Stimulated activated CD4-positive, alpha-beta T cell treated with anti-CD3 and anti-CD28 coated beads, Interleukin-12 subunit alpha, Interleukin-12 subunit beta, amount 100 ng/mL, for 24 hours (primary cell): ENCODE measurements at regions not wholly inside any gene's neighbourhood (a gene's known extent, or its start where the extent isn't known, plus 50 kb on each side); places are given as distances from the start of the nearest gene placed in this dataset.

Source experiments
- DNase-seq, 2 experiments: peaks; one replicate each; pipeline ENCODE4 v3.0.0-alpha.2; 2020; ENCODE audit warnings: low read depth in 2 of 2

DNA sequence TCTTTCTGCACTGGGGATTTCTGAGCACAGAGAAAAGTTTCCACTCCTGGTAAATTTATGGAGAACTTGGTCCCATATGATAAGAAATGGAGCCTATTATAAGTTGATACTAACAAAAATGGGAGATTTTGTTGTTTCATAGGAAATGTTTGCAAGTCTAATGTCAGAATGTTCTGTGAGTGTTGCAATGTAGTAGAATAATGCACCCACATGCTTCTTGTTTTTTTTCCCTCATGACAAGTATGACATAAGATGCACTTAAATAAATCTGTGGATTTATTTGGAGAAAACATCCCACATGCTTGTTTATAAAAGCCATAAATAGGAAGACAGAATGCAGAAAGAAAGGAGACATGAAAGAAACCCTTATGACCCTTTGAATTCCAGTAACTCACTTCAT is 50.8 kb upstream of the KCNJ6 start:
- no peak for DNase-seq

DNA sequence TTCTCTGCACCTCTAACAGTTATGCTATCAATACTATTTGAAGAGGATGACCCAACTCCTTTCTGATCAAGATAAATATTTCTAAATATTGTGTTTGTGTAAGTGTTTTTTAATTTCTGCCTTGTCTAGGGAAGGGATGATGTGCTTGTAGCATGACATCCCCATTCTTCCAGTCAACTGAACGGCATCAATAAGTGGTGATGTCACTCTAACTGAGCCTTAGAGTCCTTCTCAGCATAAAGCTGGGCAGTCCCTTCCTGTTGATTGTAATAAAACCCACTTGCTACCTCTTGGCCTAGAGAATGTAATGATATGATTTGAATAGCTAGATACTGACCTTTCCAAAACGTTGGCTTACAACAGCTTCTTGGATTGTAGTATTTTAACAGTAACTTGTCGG is 52.5 kb upstream of the KCNJ6 start:
- no peak for DNase-seq

GRCh38 chr21:37970548-37970947 is 54.3 kb upstream of the KCNJ6 start:
- no peak for DNase-seq

DNA sequence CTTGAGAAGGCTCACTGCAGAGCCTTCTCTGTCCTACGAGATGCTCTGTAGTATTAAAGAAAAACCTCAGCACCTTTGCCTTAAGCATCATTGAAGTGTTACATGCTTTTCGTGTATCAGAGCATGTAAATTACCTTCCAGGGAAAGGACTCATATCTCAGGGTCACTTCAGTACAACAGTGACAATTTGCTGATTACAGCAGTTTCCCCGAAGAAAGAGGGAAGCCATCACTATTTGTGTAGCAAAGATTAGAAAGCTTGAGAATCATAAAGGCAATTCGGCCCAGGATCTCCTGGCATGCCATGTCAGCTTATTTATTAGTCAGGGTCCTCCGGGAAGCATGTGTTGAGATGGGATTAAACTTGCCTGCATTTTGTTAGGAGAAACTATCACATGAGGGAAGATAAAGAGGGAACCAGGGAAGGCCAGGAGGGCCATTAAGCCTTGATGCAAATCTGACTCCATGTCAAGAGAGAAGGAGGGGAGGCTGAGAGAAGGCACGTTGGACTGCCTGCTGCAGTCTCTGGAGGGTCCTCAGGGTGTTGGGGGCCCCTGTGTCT is 55.2 kb upstream of the KCNJ6 start:
- DNase-seq = no peak

DNA sequence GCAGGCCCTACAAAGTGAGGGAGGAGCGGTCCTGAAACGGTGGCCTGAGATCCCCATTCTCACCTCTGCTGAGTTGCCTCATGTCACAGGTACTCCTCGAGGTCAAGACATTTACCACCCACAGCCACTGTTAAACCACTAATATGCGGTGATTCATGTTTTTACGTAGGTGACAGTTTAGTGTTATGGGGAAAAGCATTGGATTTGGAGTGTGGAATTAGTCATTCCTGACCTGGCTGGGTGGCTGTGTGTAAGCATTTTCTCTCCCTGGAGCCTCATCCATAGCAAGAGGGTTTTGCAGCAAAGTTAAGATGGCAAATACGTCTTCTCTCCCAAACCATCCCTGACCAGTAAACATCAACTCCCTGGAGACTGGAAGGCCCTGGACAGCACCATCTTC is 57.8 kb upstream of the KCNJ6 start:
- no peak for DNase-seq

- DNase-seq = no peak
Observed at GRCh38 chr21:37982496-37983318, 66.5 kb upstream of the KCNJ6 start.

DNA sequence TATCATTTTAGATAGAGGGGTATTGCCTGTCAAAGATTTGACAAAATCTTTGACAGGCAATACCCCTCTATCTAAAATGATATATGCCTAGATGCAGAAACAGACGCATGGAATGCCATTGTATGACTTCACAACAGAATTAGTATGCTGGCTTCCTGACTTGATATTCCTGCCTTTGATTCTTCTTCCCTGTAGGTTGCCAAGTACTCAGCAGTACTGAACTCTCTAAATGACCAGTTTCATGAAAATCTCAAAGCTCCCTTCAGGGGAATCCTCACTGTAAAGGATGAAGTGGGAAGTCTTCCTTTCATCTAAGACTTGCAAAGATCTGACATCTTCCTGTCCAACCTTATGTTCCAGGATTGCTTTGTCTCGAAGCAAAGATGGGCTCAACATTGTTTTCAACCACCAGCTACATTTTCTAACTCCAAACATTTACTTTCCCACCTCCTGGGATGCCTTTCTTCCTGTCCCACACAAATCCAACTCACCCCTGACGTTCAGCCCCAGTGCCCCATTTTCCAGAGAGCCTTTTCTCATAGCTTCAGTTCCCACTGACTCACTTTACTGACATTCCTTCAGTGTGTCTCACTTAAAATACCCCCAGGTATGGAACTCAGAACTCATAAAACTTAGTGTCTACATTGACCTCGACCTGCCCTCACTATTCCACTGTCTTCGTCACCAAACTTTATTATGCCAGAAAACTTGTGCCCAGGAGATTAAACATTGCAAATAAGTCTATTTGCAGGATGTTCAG is 67.3 kb upstream of the KCNJ6 start:
- no peak for DNase-seq

DNA sequence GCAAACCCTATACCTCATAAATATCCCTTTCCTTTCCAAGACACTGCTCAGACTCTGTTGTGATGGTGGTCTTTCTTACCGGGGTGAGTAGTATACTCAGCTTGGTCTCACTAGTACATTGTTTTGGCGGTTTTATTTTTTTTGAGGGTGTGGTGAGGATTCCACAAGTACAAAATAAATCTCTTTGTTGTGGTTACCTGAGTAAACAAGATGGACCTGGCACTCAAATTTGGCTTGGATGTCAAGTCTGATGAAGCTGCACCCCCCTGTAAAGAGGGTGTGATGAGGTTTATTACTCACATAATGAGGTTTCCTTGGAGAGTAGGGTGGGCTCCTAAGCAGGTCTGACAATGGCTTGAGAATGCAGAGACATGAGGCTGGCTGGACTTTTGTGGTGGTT is 68.2 kb upstream of the KCNJ6 start:
- no peak for DNase-seq

DNA sequence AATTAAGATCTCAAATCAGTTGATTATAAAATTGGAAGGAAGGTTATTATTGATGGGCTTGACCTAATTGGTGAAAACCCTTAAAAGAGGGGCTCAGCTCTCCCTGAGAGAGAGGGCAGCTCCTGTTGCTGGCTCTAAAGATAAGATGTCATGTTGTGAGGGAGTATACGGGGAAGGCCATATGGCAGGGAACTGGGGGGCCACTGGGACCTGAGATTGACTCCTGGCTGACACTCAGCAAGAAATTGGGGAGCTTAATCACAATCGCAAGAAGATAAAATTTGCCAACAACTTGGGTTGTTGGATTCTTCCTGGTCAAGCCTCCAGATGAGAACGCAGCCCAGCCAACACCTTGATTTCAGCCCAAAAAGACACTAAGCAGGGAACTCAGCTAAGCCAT is 69.7 kb upstream of the KCNJ6 start:
- no peak for DNase-seq

DNA sequence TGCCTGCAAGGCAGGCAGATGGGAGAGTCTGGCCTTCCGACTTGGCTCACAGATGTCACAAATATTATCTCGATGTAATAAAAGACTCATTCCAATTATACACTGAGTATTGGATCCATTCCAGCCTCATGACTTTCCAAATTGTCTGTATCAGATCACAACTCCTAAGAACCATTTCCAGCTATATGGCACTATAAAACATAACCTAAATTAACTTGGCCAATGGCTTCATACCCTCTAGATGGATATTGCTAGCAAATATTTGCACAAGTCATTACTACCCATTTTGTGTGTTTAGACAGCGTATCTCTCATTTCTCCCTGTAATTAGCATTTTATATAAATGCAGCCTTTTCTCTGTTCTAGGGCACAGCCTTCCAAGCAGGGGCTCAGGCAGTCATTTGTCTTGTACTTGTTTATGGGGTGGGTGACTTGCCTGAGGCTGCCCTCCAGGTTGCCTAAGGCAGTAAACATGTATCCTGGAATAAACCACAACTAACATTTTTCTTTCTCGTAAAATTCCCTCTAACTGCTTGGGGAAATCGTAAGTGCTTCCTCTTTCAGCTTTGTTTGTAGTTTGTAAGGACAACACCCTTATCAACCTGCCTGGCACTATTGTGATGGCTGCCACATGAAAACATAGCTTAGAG is 70.6 kb upstream of the KCNJ6 start:
- no peak for DNase-seq

GRCh38 chr21:37987668-37988067 is 71.4 kb upstream of the KCNJ6 start:
- DNase-seq = no peak

DNA sequence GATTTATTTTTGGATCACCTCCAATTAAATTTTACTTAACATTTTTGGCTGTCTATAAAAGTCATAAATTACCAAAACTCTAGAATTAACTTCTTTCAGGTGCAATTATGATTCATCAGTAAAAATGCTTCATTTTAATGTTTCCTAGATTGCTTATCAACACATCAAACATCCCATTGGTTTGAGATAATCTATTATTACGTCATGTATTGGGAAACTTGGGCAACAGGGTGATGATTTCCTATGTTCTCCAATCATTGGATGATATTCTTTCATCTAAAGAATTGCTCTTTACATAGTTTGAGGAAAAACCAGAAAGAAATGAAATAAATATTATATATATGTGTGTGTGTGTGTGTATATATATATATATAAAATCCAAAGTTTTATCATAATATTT is 76.8 kb upstream of the KCNJ6 start:
- DNase-seq = no peak

GRCh38 chr21:37994211-37994610 is 78.0 kb upstream of the KCNJ6 start:
- no peak for DNase-seq

DNA sequence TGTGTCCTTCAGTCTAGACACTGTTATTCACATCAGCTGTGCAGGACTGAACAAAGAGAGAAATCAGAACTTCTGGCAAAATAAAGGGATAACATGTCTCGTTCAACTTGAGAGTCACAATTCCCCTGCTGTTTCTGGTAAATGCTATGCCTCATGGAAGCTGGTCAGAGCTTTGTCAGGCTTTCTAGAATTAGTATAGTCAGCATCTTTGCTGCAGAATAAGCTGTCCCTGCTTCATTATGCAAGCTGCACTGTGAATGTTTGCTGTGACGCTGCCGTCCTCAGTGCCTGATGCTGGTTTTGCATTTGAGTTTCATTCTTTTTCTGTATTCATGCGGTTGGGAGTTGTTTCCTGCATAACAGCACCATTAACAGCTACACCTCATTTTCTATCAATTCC is 96.4 kb upstream of the KCNJ6 start:
- DNase-seq = no peak

DNA sequence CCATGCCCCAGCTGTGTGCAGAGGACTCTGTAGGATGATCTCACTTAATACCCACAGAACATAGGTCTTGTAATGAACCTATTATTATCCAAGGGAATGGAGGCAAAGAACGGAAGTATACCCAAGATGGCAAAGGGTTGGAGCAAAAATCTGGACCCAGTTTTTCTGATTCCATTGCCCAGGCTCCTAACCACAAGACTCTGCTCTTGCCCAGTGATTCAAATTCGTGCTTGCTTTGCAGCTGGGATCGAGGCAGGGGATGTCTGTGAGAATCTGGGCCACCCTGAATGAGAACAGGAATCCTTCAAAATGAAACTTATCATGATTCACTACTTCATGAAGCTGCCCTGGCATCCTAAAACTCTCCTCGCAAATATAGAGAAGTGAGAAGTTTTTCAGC is 97.5 kb upstream of the KCNJ6 start:
- no peak for DNase-seq

GRCh38 chr21:38014298-38014697 is 98.0 kb upstream of the KCNJ6 start:
- no peak for DNase-seq

GRCh38 chr21:38027901-38028498 is 111.7 kb upstream of the KCNJ6 start:
- DNase-seq = no peak

- DNase-seq = no peak
Observed at GRCh38 chr21:38032082-38032801, 116.0 kb upstream of the KCNJ6 start.

- no peak for DNase-seq
Observed at GRCh38 chr21:38036016-38036415, 119.8 kb upstream of the KCNJ6 start.

GRCh38 chr21:38037416-38037815 is 121.2 kb upstream of the KCNJ6 start:
- DNase-seq = no peak

DNA sequence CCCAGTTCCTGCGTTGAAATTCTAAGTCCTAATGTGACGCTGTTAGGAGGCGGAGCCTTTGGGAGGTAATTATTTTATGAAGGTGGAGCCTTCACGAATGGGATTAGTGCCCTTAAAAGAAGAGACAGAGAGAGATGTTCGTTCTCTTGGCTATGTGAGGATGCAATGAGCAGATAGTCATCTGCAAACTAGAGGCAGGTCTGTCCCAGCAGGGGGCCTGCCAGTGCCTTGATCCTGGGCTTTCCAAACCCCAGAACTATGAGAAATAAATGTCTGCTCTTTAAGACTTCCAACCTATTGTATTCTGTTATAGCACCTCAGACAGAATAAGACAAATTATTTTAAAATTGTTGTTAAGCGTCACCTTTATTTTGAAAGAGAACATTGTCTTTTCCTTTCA is 123.1 kb upstream of the KCNJ6 start:
- DNase-seq = no peak
